Pancreas (tissue), 10 donors: ENCODE measurements at regions not wholly inside any gene's neighbourhood (a gene's known extent, or its start where the extent isn't known, plus 50 kb on each side); places are given as distances from the start of the nearest gene placed in this dataset.

Experiments
- ATAC-seq, 4 donors: fragments of 200-7000 bp; cut with Tn5 transposase; one replicate each; pipeline versions ENCODE4 v1.8.0 to v1.9.1; 2020; ENCODE audit warnings: mild to moderate bottlenecking in 4 of 4, moderate library complexity in 4 of 4
- DNase-seq, 6 donors: peaks; one replicate each; pipeline ENCODE4 v3.0.0-alpha.2; 2020
- FAIRE-seq: peaks from 2 replicates; lab custom pipeline; 2012; peaks lifted over from hg19 to GRCh38; lab: Jason Lieb, UNC
- H3K27ac ChIP-seq, 4 donors: fragments of 200-600 bp; sonication (generic); 1 replicate in 3 of 4; 2 replicates in 1 of 4; pipeline versions ENCODE4 v1.5.0 to v1.8.0; 2020
- H3K27me3 ChIP-seq, 4 donors: fragments of 200-600 bp; one replicate each; pipeline ENCODE4 v1.8.0; 2021
- H3K36me3 ChIP-seq, 3 donors: fragments of 200-600 bp; sonication (generic) in 1 of 3; one replicate each; pipeline versions ENCODE4 v1.5.0 to v1.8.0; 2020 to 2021
- H3K4me1 ChIP-seq, 3 donors: fragments of 200-600 bp; one replicate each; pipeline ENCODE4 v1.8.0; 2021
- H3K4me3 ChIP-seq, 4 donors: fragments of 200-600 bp; sonication (generic) in 2 of 4; one replicate each; pipeline versions ENCODE4 v1.5.0 to v1.8.0; 2020 to 2021
- H3K9me3 ChIP-seq, 4 donors: fragments of 200-600 bp; one replicate each; pipeline ENCODE4 v1.8.0; 2021
- CTCF ChIP-seq, 4 donors: fragments of 200-600 bp; sonication (generic) in 3 of 4; IDR thresholded peaks; one replicate each; pipeline versions ENCODE4 v1.5.0 to v1.8.0; 2021; ENCODE audit warnings: antibody characterized with exemption in 4 of 4
- WGBS, 2 donors: extraction: QIAGEN DNeasy Blood & Tissue Kit; methylation state at CpG; one replicate each; pipeline ENCODE4 v1.1.7; 2013; 5-methylcytosine and 5-hydroxymethylcytosine counted together
- intact Hi-C, 3 donors: fragments of 100-400 bp; cut with DNase I; formaldehyde crosslinking; loops; one replicate each; pipeline versions ENCODE4 v1.11.1 to v1.14.2; 2022
- donor health status: healthy with polysubstance abuse.
- donor health status: DM: no; HTN: no; CAD: no; lungs with moderate emphysema.
- donor health status: DM: no; HTN: no; CAD: no.
- donor health status: control.
- donor health status: control.
- donor health status: Bipolar disorder and iron deficiency.
- donor health status: DM: yes; HTN: yes; CAD: no.
- donor health status: DM: no; HTN: no; CAD: no.
- donor health status: DM: no; HTN: no; CAD: no.
- donor health status: DM: yes; HTN: yes; CAD: no.

GRCh38 chr5:125412561-125413495 lies 666.4 kb upstream of the ZNF608 start:
- FAIRE-seq (no peak), DNase-seq (peak; percentile 65 to 83 (median 75)), ATAC-seq (peak; percentile 82 to 89 (median 86))
- no peak for TF ChIP-seq CTCF (IDR thresholded peaks at IDR 0.05)
- intact Hi-C loops: no loop called here
- no peak overlapping the region for H3K4me3 ChIP-seq
- H3K9me3 ChIP-seq: no peaks in the 10 kb centered on the region
- H3K4me1 ChIP-seq: peaks cover 22 to 51% (median 30%) of the 10 kb centered on the region in 3 donors
- H3K27me3 ChIP-seq: no peaks in the 10 kb centered on the region
- 32 to 36% methylated on average over 14 of the region's 14 CpGs for WGBS, 2 donors
- H3K27ac ChIP-seq: peak overlapping the region in 2 of 4 donors; percentile 71 to 83
- no peaks in the 10 kb centered on the region for H3K36me3 ChIP-seq

GRCh38 chr5:125413496-125414274 lies 667.2 kb upstream of the ZNF608 start:
- H3K36me3 ChIP-seq: no peaks in the 10 kb centered on the region
- peak overlapping the region in 1 of 4 donors; percentile 71 for H3K27ac ChIP-seq
- 66 to 82% methylated on average over 3 of the region's 3 CpGs for WGBS, 2 donors
- ATAC-seq (no peak), DNase-seq (no peak), FAIRE-seq (no peak)
- no peaks in the 10 kb centered on the region for H3K9me3 ChIP-seq
- no peaks in the 10 kb centered on the region for H3K27me3 ChIP-seq
- H3K4me1 ChIP-seq: peaks cover 22 to 44% (median 30%) of the 10 kb centered on the region in 3 donors
- no peak overlapping the region for H3K4me3 ChIP-seq
- no peak for TF ChIP-seq CTCF (IDR thresholded peaks at IDR 0.05)
- intact Hi-C loops: no loop called here

GRCh38 chr5:125415126-125415525 lies 668.7 kb upstream of the ZNF608 start:
- intact Hi-C loops: no loop called here
- FAIRE-seq (no peak), DNase-seq (peak in 1 of 6 donors; percentile 18), ATAC-seq (no peak)
- no peaks in the 10 kb centered on the region for H3K9me3 ChIP-seq
- no peaks in the 10 kb centered on the region for H3K27me3 ChIP-seq
- TF ChIP-seq CTCF (IDR thresholded peaks at IDR 0.05): no peak
- no peak overlapping the region for H3K4me3 ChIP-seq
- H3K27ac ChIP-seq: no peak overlapping the region
- no peaks in the 10 kb centered on the region for H3K36me3 ChIP-seq
- WGBS, 2 donors: 89 to 95% methylated on average over 6 of the region's 6 CpGs
- peaks cover 17 to 30% (median 20%) of the 10 kb centered on the region in 3 donors for H3K4me1 ChIP-seq

GRCh38 chr5:125416055-125416454 lies 669.6 kb upstream of the ZNF608 start:
- WGBS, 2 donors: 61 to 66% methylated on average over 2 of the region's 2 CpGs
- Histone ChIP-seq H3K9me3 (no peaks in the 10 kb centered on the region), H3K27me3 (no peaks in the 10 kb centered on the region), H3K27ac (no peak overlapping the region), H3K36me3 (no peaks in the 10 kb centered on the region), H3K4me3 (no peak overlapping the region), H3K4me1 (peaks cover 11 to 21% (median 14%) of the 10 kb centered on the region in 3 donors)
- ATAC-seq (no peak), FAIRE-seq (no peak), DNase-seq (no peak)
- TF ChIP-seq CTCF (IDR thresholded peaks at IDR 0.05): no peak
- intact Hi-C loops: no loop called here
